Astrocyte (in vitro differentiated cells and primary cell): ENCODE measurements at regions not wholly inside any gene's neighbourhood (a gene's known extent, or its start where the extent isn't known, plus 50 kb on each side); places are given as distances from the start of the nearest gene placed in this dataset.
"Not testable (repeated sequence)": the region's sequence is repeated elsewhere in the genome, so short reads cannot be mapped to it uniquely, and the experiment has no call there.

Source experiments
- DNase-seq: peaks from one replicate; pipeline ENCODE4 v3.0.0-alpha.2; 2010; ENCODE audit warnings: low read depth
- FAIRE-seq: peaks from 2 replicates; lab custom pipeline; 2011; peaks lifted over from hg19 to GRCh38; lab: Jason Lieb, UNC
- H2AFZ ChIP-seq: 2 replicates; pipeline ENCODE4 v1.6.0; 2012; ENCODE audit warnings: low read depth, low read length, inconsistent platforms
- H3K27ac ChIP-seq: 2 replicates; pipeline ENCODE4 v1.5.1; 2011; ENCODE audit warnings: low read depth, low read length, inconsistent platforms
- H3K27me3 ChIP-seq: 2 replicates; pipeline ENCODE4 v1.6.0; 2011; ENCODE audit warnings: low read length, inconsistent platforms; ENCODE audit not compliant: insufficient read depth
- H3K36me3 ChIP-seq: 2 replicates; pipeline ENCODE4 v1.5.1; 2011; ENCODE audit warnings: low read length, inconsistent platforms; ENCODE audit not compliant: insufficient read depth
- H3K4me1 ChIP-seq: 2 replicates; pipeline ENCODE4 v1.5.1; 2011; ENCODE audit warnings: low read length, inconsistent platforms; ENCODE audit not compliant: insufficient read depth
- H3K4me2 ChIP-seq: 2 replicates; pipeline ENCODE4 v1.6.0; 2012; ENCODE audit warnings: low read length, inconsistent platforms
- H3K4me3 ChIP-seq: 2 replicates; pipeline ENCODE4 v1.5.1; 2011; ENCODE audit warnings: low read depth, mild to moderate bottlenecking, low read length, inconsistent platforms; ENCODE audit not compliant: insufficient read depth
- H3K79me2 ChIP-seq: 2 replicates; pipeline ENCODE4 v1.6.0; 2012; ENCODE audit warnings: mild to moderate bottlenecking, low read length, inconsistent platforms; ENCODE audit not compliant: insufficient read depth
- H3K9ac ChIP-seq: 2 replicates; pipeline ENCODE4 v1.6.0; 2012; ENCODE audit warnings: mild to moderate bottlenecking, low read length, inconsistent platforms
- H3K9me3 ChIP-seq: 2 replicates; pipeline ENCODE4 v1.5.1; 2012; ENCODE audit warnings: low read depth, mild to moderate bottlenecking, low read length, inconsistent platforms; ENCODE audit not compliant: insufficient read depth
- H4K20me1 ChIP-seq: 2 replicates; pipeline ENCODE4 v1.6.0; 2012; ENCODE audit warnings: low read length, inconsistent platforms; ENCODE audit not compliant: insufficient read depth
- H3K27ac Mint-ChIP-seq: one replicate; pipeline ENCODE4 v1.8.0; 2021; ENCODE audit warnings: mild to moderate bottlenecking, mixed read lengths; ENCODE audit not compliant: unreplicated experiment
- H3K27me3 Mint-ChIP-seq: one replicate; pipeline ENCODE4 v1.8.0; 2021; ENCODE audit warnings: low read depth, mixed read lengths; ENCODE audit not compliant: unreplicated experiment
- H3K36me3 Mint-ChIP-seq: one replicate; pipeline ENCODE4 v1.8.0; 2021; ENCODE audit warnings: low read depth, mixed read lengths; ENCODE audit not compliant: unreplicated experiment
- H3K4me1 Mint-ChIP-seq: one replicate; pipeline ENCODE4 v1.8.0; 2021; ENCODE audit warnings: low read depth, mixed read lengths; ENCODE audit not compliant: unreplicated experiment
- H3K4me3 Mint-ChIP-seq: one replicate; pipeline ENCODE4 v1.8.0; 2021; ENCODE audit warnings: mild to moderate bottlenecking, moderate library complexity, mixed read lengths; ENCODE audit not compliant: unreplicated experiment
- H3K9me3 Mint-ChIP-seq: one replicate; pipeline ENCODE4 v1.8.0; 2021; ENCODE audit warnings: mild to moderate bottlenecking, mixed read lengths; ENCODE audit not compliant: unreplicated experiment
- CTCF ChIP-seq: IDR thresholded peaks from 2 replicates; pipeline ENCODE4 v1.5.1; 2011; ENCODE audit warnings: low read depth, mild to moderate bottlenecking, inconsistent platforms, low read length, moderate library complexity; ENCODE audit not compliant: insufficient read depth
- EZH2 ChIP-seq: IDR thresholded peaks from 2 replicates; pipeline ENCODE4 v1.6.1; 2012; ENCODE audit warnings: mild to moderate bottlenecking, low read length, inconsistent platforms; ENCODE audit not compliant: insufficient read depth

GRCh38 chr10:61040399-61041016 is 96.5 kb upstream of the RHOBTB1 start:
- FAIRE-seq = no peak
- Histone ChIP-seq H3K79me2 (no peaks in the 10 kb centered on the region), H3K9me3 (no peaks in the 10 kb centered on the region), H3K27me3 (no peaks in the 10 kb centered on the region), H3K27ac (no peak overlapping the region), H2AFZ (no peak overlapping the region), H4K20me1 (no peaks in the 10 kb centered on the region), H3K36me3 (no peaks in the 10 kb centered on the region), H3K9ac (no peak overlapping the region), H3K4me2 (no peak overlapping the region), H3K4me3 (no peak overlapping the region), H3K4me1 (no peaks in the 10 kb centered on the region)
- TF ChIP-seq EZH2 (no peak), CTCF (no peak)
- peaks cover 2% of the 10 kb centered on the region for H3K27me3 Mint-ChIP-seq
- H3K36me3 Mint-ChIP-seq = peaks cover 6% of the 10 kb centered on the region
- no peak overlapping the region for H3K27ac Mint-ChIP-seq
- no peaks in the 10 kb centered on the region for H3K4me1 Mint-ChIP-seq
- DNase-seq = no peak
- peaks cover 10% of the 10 kb centered on the region for H3K9me3 Mint-ChIP-seq
- H3K4me3 Mint-ChIP-seq = no peak overlapping the region

GRCh38 chr10:61039868-61040267 is 95.9 kb upstream of the RHOBTB1 start:
- no peak overlapping the region for H3K4me2 ChIP-seq
- no peak overlapping the region for H2AFZ ChIP-seq
- H3K27me3 ChIP-seq = no peaks in the 10 kb centered on the region
- H4K20me1 ChIP-seq = no peaks in the 10 kb centered on the region
- no peak overlapping the region for H3K4me3 ChIP-seq
- H3K79me2 ChIP-seq = no peaks in the 10 kb centered on the region
- H3K27ac Mint-ChIP-seq = no peak overlapping the region
- no peaks in the 10 kb centered on the region for H3K9me3 ChIP-seq
- H3K4me1 Mint-ChIP-seq = no peaks in the 10 kb centered on the region
- peaks cover 2% of the 10 kb centered on the region for H3K27me3 Mint-ChIP-seq
- no peak for TF ChIP-seq CTCF
- no peak for TF ChIP-seq EZH2
- H3K36me3 Mint-ChIP-seq = peaks cover 6% of the 10 kb centered on the region
- H3K4me3 Mint-ChIP-seq = no peak overlapping the region
- H3K36me3 ChIP-seq = no peaks in the 10 kb centered on the region
- H3K9me3 Mint-ChIP-seq = peaks cover 10% of the 10 kb centered on the region
- no peaks in the 10 kb centered on the region for H3K4me1 ChIP-seq
- H3K27ac ChIP-seq = no peak overlapping the region
- H3K9ac ChIP-seq = no peak overlapping the region
- no peak for DNase-seq
- FAIRE-seq = no peak

GRCh38 chr10:61037261-61037830 is 93.4 kb upstream of the RHOBTB1 start:
- H3K27me3 ChIP-seq, H3K9ac ChIP-seq, H3K9me3 ChIP-seq, H3K27me3 Mint-ChIP-seq, H3K36me3 ChIP-seq, H3K36me3 Mint-ChIP-seq, H2AFZ ChIP-seq, H3K4me2 ChIP-seq, H3K4me1 ChIP-seq, H4K20me1 ChIP-seq, H3K27ac ChIP-seq, H3K27ac Mint-ChIP-seq, H3K4me3 Mint-ChIP-seq, H3K79me2 ChIP-seq, H3K4me1 Mint-ChIP-seq, DNase-seq, H3K4me3 ChIP-seq, FAIRE-seq: not testable (repeated sequence)
- peaks cover 12% of the 10 kb centered on the region for H3K9me3 Mint-ChIP-seq

GRCh38 chr10:61036148-61036547 is 92.2 kb upstream of the RHOBTB1 start:
- FAIRE-seq, DNase-seq, H3K36me3 ChIP-seq: not testable (repeated sequence)

More at GRCh38 chr10:61036148-61036547, 92.2 kb upstream of the RHOBTB1 start:
- not testable (repeated sequence) for H3K36me3 Mint-ChIP-seq, H3K4me2 ChIP-seq, H3K27me3 Mint-ChIP-seq, H3K4me1 Mint-ChIP-seq, H3K27me3 ChIP-seq, H4K20me1 ChIP-seq, H3K4me1 ChIP-seq, H2AFZ ChIP-seq, H3K27ac ChIP-seq, H3K4me3 ChIP-seq, H3K9ac ChIP-seq, H3K9me3 ChIP-seq, H3K27ac Mint-ChIP-seq, H3K4me3 Mint-ChIP-seq, H3K79me2 ChIP-seq
- H3K9me3 Mint-ChIP-seq = peaks cover 12% of the 10 kb centered on the region
